ENCODE measurements at regions not wholly inside any gene's neighbourhood (a gene's known extent, or its start where the extent isn't known, plus 50 kb on each side); places are given as distances from the start of the nearest gene placed in this dataset.

- no peaks in the 10 kb centered on the region for H3K9me3 ChIP-seq (ENCODE audit: low read depth)
- no peaks in the 10 kb centered on the region for H4K20me1 ChIP-seq (ENCODE audit: insufficient read depth, poor library complexity, severe bottlenecking)
- no peaks in the 10 kb centered on the region for H3K79me2 ChIP-seq
- no peak overlapping the region for H3K27ac ChIP-seq
- peaks cover 3% of the 10 kb centered on the region for H3K27me3 ChIP-seq
- H3K4me2 ChIP-seq, result no peak overlapping the region
- H3K4me3 ChIP-seq, result no peak overlapping the region
- DNase-seq (ENCODE audit: low spot score), result no peak
- TF ChIP-seq EZH2 (IDR thresholded peaks at IDR 0.05; ENCODE audit: borderline replicate concordance), result no peak
- no peak for TF ChIP-seq EZH2phosphoT487 (IDR thresholded peaks at IDR 0.05; ENCODE audit: low read depth, severe bottlenecking, unreplicated experiment)
- no peak for TF ChIP-seq CTCF (IDR thresholded peaks at IDR 0.05; ENCODE audit: poor library complexity)
- H2AFZ ChIP-seq, result no peak overlapping the region
- H3K4me1 ChIP-seq (ENCODE audit: insufficient read depth), result no peaks in the 10 kb centered on the region
- no peaks in the 10 kb centered on the region for H3K36me3 ChIP-seq (replicated peaks; ENCODE audit: insufficient read depth, low read depth)
- no peaks in the 10 kb centered on the region for H3K9me2 ChIP-seq (replicated peaks; ENCODE audit: insufficient read depth)
- 96% methylated on average over 1 of the region's 1 CpG for WGBS (ENCODE audit: low lambda C conversion rate, missing lambda C conversion rate)
Measured at GRCh38 chr7:96530786-96531185, 178.9 kb downstream of the SEM1 start.

GRCh38 chr7:96527133-96527827, 182.4 kb downstream of the SEM1 start:
- TF ChIP-seq CTCF (IDR thresholded peaks at IDR 0.05; ENCODE audit: poor library complexity) (no peak), EZH2phosphoT487 (IDR thresholded peaks at IDR 0.05; ENCODE audit: low read depth, severe bottlenecking, unreplicated experiment) (no peak), EZH2 (IDR thresholded peaks at IDR 0.05; ENCODE audit: borderline replicate concordance) (no peak)

GRCh38 chr7:96526496-96526895, 183.2 kb downstream of the SEM1 start:
- H3K4me3 ChIP-seq, result no peak overlapping the region
- TF ChIP-seq EZH2phosphoT487 (IDR thresholded peaks at IDR 0.05; ENCODE audit: low read depth, severe bottlenecking, unreplicated experiment) (no peak), CTCF (IDR thresholded peaks at IDR 0.05; ENCODE audit: poor library complexity) (no peak)
- H3K4me2 ChIP-seq, result no peak overlapping the region
- no peaks in the 10 kb centered on the region for H3K36me3 ChIP-seq (replicated peaks; ENCODE audit: insufficient read depth, low read depth)
- no peak overlapping the region for H2AFZ ChIP-seq
- no peaks in the 10 kb centered on the region for H4K20me1 ChIP-seq (ENCODE audit: insufficient read depth, poor library complexity, severe bottlenecking)
- H3K9me2 ChIP-seq (replicated peaks; ENCODE audit: insufficient read depth), result no peaks in the 10 kb centered on the region
- no peaks in the 10 kb centered on the region for H3K4me1 ChIP-seq (ENCODE audit: insufficient read depth)
- H3K27ac ChIP-seq, result no peak overlapping the region
- WGBS (ENCODE audit: low lambda C conversion rate, missing lambda C conversion rate), result 67% methylated on average over 1 of the region's 1 CpG
- H3K27me3 ChIP-seq, result no peaks in the 10 kb centered on the region
- H3K79me2 ChIP-seq, result no peaks in the 10 kb centered on the region
- H3K9me3 ChIP-seq (ENCODE audit: low read depth), result no peaks in the 10 kb centered on the region
- no peak for DNase-seq (ENCODE audit: low spot score)

More at GRCh38 chr7:96527133-96527827, 182.4 kb downstream of the SEM1 start:
- Histone ChIP-seq H4K20me1 (ENCODE audit: insufficient read depth, poor library complexity, severe bottlenecking) (no peaks in the 10 kb centered on the region), H3K79me2 (no peaks in the 10 kb centered on the region), H3K9me3 (ENCODE audit: low read depth) (no peaks in the 10 kb centered on the region), H3K4me3 (no peak overlapping the region), H3K4me2 (no peak overlapping the region), H3K4me1 (ENCODE audit: insufficient read depth) (no peaks in the 10 kb centered on the region), H3K9me2 (replicated peaks; ENCODE audit: insufficient read depth) (no peaks in the 10 kb centered on the region), H3K27me3 (no peaks in the 10 kb centered on the region), H2AFZ (no peak overlapping the region), H3K27ac (no peak overlapping the region), H3K36me3 (replicated peaks; ENCODE audit: insufficient read depth, low read depth) (no peaks in the 10 kb centered on the region)
- 68% methylated on average over 9 of the region's 9 CpGs for WGBS (ENCODE audit: low lambda C conversion rate, missing lambda C conversion rate)
- no peak for DNase-seq (ENCODE audit: low spot score)
